DND-41 (cell line): ENCODE measurements at regions not wholly inside any gene's neighbourhood (a gene's known extent, or its start where the extent isn't known, plus 50 kb on each side); places are given as distances from the start of the nearest gene placed in this dataset.

Source experiments
- EZH2 ChIP-seq: IDR thresholded peaks from 3 replicates; pipeline ENCODE4 v1.6.1; 2012; ENCODE audit warnings: borderline replicate concordance, low read depth, mild to moderate bottlenecking, moderate library complexity, low read length, inconsistent platforms; ENCODE audit not compliant: severe bottlenecking
- TF ChIP-seq, protein P1 (sequence below): IDR thresholded peaks from 2 replicates; pipeline ENCODE4 v1.5.1; 2012; ENCODE audit warnings: borderline replicate concordance, low read length, moderate library complexity, mild to moderate bottlenecking; ENCODE audit not compliant: poor library complexity, severe bottlenecking; ENCODE audit errors: extremely low read depth

DNA sequence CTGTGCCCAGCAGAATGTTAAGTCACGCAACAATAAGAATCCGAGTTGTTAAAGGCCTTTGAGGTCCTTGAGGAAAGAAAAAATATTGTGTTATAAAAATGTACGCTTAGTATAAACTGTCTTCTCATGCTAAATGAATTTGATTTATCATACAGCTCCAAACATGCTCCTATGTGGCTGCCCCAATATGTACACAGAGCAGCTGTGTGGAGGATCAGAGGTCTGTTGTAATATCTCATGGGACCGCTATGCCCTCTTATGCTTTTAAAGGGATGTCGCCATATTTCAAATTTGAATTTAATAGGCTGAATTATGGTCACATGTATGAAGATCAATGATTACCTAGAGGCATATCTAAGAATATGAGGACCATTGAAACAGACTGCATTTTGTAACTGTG lies 90.2 kb downstream of the SLC5A7 start:
- no peak for TF ChIP-seq EZH2
- TF ChIP-seq, protein P1, sequence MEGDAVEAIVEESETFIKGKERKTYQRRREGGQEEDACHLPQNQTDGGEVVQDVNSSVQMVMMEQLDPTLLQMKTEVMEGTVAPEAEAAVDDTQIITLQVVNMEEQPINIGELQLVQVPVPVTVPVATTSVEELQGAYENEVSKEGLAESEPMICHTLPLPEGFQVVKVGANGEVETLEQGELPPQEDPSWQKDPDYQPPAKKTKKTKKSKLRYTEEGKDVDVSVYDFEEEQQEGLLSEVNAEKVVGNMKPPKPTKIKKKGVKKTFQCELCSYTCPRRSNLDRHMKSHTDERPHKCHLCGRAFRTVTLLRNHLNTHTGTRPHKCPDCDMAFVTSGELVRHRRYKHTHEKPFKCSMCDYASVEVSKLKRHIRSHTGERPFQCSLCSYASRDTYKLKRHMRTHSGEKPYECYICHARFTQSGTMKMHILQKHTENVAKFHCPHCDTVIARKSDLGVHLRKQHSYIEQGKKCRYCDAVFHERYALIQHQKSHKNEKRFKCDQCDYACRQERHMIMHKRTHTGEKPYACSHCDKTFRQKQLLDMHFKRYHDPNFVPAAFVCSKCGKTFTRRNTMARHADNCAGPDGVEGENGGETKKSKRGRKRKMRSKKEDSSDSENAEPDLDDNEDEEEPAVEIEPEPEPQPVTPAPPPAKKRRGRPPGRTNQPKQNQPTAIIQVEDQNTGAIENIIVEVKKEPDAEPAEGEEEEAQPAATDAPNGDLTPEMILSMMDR, result no peak
